ENCODE measurements at regions not wholly inside any gene's neighbourhood (a gene's known extent, or its start where the extent isn't known, plus 50 kb on each side); places are given as distances from the start of the nearest gene placed in this dataset.

DNA sequence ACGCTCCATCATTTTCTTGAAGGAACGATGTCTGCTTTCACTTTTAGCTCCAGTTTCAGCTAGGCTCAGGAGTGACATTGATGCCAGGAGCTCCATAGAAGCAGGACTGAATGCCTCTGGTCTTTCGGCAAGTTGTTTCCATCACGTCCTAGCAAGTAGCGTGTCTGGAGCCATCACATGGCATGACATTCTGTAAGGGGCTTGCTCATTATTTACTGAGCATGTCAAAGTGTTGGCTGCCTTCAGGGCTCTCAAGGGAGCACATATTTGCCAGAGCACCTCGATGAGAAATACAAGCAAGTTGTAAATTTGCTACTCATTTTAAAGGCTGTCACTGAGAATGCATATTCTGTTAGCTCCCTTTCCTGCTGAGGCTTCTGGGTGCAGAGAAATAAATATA, 131.0 kb upstream of the ITGB1 start:
- no peak for TF ChIP-seq YY1 (IDR thresholded peaks at IDR 0.05; ENCODE audit: insufficient read depth, insufficient read length)
- TF ChIP-seq SUZ12 (IDR thresholded peaks at IDR 0.05; ENCODE audit: extremely low read depth, insufficient read depth, insufficient read length), result no peak

Data from NT2/D1 (cell line).